Fibroblast of peridontal ligament (primary cell): ENCODE measurements at regions not wholly inside any gene's neighbourhood (a gene's known extent, or its start where the extent isn't known, plus 50 kb on each side); places are given as distances from the start of the nearest gene placed in this dataset.
A peak's percentile ranks its signal among the peaks of the same experiment; 100 is the strongest.
"Not testable (repeated sequence)": the region's sequence is repeated elsewhere in the genome, so short reads cannot be mapped to it uniquely, and the experiment has no call there.

ENCODE experiments used
- DNase-seq: peaks from one replicate; pipeline ENCODE4 v3.0.0-alpha.2; 2010; ENCODE audit errors: extremely low read depth

- DNase-seq, result peak; percentile 20
Measured at GRCh38 chr6:27591699-27592480, 119.0 kb upstream of the ZNF184 start.

- not testable (repeated sequence) for DNase-seq
Measured at GRCh38 chr6:27585316-27585715, 112.4 kb upstream of the ZNF184 start.

GRCh38 chr6:27584326-27584725 is 111.4 kb upstream of the ZNF184 start:
- no peak for DNase-seq

- peak; percentile 59 for DNase-seq
Measured at GRCh38 chr6:27582928-27583725, 110.2 kb upstream of the ZNF184 start.

GRCh38 chr6:27579973-27580372 is 107.1 kb upstream of the ZNF184 start:
- DNase-seq, result no peak

- no peak for DNase-seq
Measured at GRCh38 chr6:27577922-27578321, 105.0 kb upstream of the ZNF184 start.

- no peak for DNase-seq
Measured at GRCh38 chr6:27575594-27576361, 102.9 kb upstream of the ZNF184 start.

- DNase-seq, result no peak
Measured at GRCh38 chr6:27568226-27568897, 95.5 kb upstream of the ZNF184 start.

- no peak for DNase-seq
Measured at GRCh38 chr6:27565839-27566779, 93.2 kb upstream of the ZNF184 start.

GRCh38 chr6:27562027-27562410 is 89.1 kb upstream of the ZNF184 start:
- DNase-seq, result no peak

- no peak for DNase-seq
Measured at GRCh38 chr6:27558028-27558724, 85.3 kb upstream of the ZNF184 start.

- DNase-seq, result no peak
Measured at GRCh38 chr6:27556406-27556805, 83.5 kb upstream of the ZNF184 start.

GRCh38 chr6:27553123-27553904 is 80.4 kb upstream of the ZNF184 start:
- peak; percentile 26 for DNase-seq

- no peak for DNase-seq
Measured at GRCh38 chr6:27551607-27552006, 78.7 kb upstream of the ZNF184 start.

GRCh38 chr6:27550692-27551091 is 77.8 kb upstream of the ZNF184 start:
- DNase-seq, result no peak

GRCh38 chr6:27549241-27549598 is 76.3 kb upstream of the ZNF184 start:
- DNase-seq, result not testable (repeated sequence)

GRCh38 chr6:27547157-27548075 is 74.5 kb upstream of the ZNF184 start:
- peak; percentile 69 for DNase-seq

- no peak for DNase-seq
Measured at GRCh38 chr6:27546522-27546921, 73.6 kb upstream of the ZNF184 start.
